ENCODE measurements at regions not wholly inside any gene's neighbourhood (a gene's known extent, or its start where the extent isn't known, plus 50 kb on each side); places are given as distances from the start of the nearest gene placed in this dataset.
"Not testable (repeated sequence)": the region's sequence is repeated elsewhere in the genome, so short reads cannot be mapped to it uniquely, and the experiment has no call there.

DNA sequence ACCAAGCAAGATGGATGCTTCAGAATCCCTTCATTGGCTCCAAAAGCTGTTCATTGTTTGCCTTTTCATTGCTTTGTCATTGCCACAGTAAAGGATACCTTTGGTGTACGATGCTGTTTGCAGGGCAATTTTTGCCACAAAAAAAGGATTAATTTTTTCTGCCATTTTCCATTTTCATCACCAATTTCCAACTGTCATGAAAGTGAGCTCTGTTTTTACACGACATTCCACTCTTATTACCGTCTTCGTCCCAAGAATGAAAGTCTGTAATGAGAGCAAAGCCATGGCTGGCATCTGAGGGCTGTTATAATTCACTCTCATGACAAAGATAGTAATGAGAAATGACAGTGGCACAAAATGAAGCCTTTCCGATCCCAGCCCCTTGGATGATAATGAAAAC, 272.7 kb upstream of the DCN start:
- no peak for DNase-seq (ENCODE audit: low read depth in 3 of 3)

DNA sequence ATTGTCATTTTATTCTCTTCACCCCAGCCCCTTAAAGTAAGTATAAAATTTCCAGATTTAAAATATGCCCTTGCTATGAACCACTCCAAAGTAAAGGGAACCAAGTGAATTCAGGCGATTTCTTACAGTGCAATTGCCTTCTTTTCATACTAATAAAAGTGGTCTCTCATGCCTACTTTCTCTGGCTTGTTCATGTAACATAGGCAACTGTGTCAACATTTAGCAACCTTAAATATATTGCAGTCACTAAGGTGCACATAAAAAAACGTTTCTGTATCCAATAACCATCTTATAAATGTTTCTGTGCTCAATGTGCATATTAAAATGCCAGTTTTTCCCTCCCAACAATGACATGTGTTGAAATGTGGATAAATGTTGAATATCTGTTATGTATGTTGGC, 271.6 kb upstream of the DCN start:
- DNase-seq (ENCODE audit: low read depth in 3 of 3), result no peak

DNA sequence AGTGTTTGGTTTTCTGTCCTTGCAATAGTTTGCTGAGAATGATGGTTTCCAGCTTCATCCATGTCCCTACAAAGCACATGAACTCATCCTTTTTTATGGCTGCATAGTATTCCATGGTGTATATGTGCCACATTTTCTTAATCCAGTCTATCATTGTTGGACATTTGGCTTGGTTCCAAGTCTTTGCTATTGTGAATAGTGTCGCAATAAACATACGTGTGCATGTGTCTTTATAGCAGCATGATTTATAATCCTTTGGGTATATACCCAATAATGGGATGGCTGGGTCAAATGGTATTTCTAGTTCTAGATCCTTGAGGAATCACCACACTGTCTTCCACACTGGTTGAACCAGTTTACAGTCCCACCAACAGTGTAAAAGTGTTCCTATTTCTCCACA, 269.8 kb upstream of the DCN start:
- DNase-seq (ENCODE audit: low read depth in 3 of 3), result not testable (repeated sequence)

DNA sequence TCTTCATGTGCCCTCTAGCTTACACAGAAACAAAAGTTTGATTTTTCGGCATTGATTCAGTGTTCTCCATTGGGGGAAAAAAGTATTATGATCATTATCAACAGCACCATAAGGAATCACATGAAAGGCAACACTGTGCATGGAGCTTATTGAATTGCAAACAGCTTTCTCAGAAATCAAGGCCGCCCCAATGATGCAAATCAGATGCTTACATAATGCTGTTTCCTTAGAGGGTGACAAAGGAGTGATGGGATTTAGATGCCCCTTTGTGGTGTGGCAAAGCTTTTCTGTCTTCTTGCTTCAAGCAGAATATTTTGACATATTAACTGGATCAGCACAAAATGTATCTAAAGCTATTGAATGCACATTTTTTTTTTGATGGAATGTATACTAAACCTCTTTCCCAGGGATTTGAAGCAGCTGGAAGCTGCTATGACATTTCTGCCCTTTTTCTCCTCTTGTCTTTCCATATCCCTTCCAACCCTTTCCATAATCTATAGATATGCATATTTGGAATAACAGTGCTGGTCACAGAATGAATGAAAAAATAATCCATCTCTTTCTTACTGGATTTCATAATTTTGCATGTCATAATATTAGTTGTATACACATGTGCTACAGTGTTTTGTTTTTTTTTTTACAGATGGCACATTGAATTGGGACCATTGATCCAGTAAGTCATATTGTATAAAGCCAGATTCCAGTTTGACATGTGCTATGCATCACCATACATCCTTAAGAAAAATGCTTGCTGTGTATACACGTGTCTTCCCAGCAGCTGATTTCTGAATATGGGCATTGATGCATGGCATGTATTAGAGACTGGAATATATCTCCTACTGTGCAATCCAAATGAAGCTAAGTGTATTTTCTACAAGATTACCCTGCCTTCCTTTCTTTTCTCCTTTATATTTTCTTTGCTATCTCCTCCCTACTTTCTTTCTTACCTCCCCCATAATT, 259.7 kb upstream of the DCN start:
- DNase-seq (ENCODE audit: low read depth in 3 of 3), result no peak

DNA sequence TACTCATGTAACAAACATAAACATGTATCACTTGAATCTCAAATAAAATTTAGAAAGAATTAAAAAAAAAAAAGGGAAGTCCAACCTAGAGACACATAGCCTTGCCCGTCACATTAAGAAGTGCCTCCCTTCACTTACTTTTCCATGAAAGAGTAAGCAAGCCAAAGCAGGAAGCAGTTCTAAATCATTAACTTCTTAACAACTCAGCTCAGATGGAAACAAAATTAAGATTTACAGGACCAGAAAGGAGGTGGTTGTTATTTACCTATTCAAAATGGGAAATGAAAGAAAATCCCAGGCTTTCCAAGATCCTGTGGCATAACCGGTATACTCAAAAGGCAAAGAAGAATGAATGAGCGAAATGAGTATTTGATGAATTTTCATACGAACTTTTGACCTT, 258.6 kb upstream of the DCN start:
- DNase-seq (ENCODE audit: low read depth in 3 of 3), result no peak

DNA sequence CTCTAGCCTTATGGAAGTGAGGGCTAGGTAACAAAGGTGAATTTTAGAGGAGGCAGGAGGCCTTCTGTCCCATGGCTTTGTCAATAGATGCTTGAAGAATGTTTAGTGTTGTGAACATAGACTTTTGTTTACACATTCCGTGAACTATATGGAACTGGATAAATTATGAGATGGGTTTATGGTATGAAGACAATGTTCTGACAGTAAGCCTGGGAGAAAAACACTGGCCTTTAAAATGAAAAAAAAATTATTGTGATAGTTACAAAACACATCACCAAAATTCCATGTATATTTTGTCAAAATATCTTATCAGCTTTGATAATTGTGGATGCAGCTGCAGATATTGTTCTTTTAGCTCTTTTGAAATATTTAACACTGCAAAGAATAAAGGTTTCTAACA, 251.5 kb upstream of the DCN start:
- no peak for DNase-seq (ENCODE audit: low read depth in 3 of 3)

DNA sequence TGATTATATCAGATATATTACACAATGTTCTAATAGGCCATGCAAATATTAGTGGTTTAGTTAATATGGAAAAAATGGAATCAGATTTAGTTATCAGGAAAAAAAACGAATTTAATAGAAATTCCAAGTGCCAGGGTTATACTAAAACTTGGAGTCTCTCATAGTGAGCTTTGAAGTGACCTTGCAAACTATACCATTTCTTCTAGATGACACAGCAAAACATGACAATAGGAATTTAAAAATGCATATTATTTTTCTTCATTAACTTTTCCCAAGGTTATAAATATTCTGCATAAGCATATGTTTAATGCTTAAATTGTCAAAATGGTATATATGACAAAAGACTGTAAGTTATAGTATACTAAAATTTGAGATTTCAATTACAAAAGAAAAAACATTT, 250.1 kb upstream of the DCN start:
- DNase-seq (ENCODE audit: low read depth in 3 of 3), result no peak

DNA sequence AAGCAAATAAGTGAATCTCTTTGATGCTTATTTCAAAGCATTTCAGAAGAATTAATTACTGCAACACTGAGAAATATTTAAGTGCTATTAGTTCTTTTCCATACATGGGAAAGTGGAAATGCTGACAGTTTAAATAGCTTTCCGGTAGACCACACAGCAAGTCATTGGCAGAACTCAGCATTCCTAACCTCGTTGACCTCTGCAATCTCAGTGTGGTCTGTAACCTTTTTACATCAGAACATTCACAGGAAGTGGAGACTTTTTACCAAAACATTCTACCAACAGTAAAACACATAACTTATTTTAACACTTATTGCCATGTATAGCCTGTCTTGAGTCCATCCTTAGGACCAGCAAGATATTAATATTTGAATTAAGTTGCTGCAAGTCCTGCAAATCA, 249.5 kb upstream of the DCN start:
- DNase-seq (ENCODE audit: low read depth in 3 of 3), result no peak

DNA sequence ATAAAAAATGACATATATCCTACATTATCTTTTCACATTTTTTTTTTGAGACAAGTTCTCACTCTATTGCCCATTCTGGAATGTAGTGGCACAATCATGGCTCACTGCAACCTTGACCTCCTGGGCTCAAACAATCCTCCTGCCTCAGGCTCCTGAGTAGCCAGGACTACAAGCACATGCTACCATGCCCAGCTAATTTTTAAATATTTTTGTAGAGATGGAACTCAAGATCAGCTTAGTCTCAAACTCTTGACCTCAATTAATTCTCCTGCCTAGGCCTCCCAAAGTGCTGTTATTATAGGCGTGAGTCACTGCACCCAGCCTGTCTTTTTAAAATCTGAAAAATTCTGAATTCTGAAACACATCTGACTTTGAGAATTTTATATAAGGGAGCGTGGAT, 241.9 kb upstream of the DCN start:
- DNase-seq (ENCODE audit: low read depth in 3 of 3), result no peak

DNA sequence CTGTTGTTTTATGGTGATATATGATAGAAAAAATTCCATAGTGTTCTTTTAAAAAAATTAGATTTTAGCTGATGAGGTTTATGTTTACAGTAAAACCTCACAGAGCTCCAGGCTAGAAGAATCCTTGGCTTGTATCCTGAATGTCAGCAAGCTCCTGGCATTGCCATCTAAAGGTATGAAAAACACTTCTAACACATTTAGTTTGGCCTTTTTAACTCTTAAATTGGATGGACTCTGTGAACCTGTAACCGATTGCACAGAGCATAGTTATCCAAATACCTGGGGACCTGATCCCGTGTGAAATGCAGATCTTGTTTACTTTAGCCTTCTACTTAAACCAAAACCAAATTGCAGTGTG, 241.1 kb upstream of the DCN start:
- DNase-seq (ENCODE audit: low read depth in 3 of 3), result no peak

DNA sequence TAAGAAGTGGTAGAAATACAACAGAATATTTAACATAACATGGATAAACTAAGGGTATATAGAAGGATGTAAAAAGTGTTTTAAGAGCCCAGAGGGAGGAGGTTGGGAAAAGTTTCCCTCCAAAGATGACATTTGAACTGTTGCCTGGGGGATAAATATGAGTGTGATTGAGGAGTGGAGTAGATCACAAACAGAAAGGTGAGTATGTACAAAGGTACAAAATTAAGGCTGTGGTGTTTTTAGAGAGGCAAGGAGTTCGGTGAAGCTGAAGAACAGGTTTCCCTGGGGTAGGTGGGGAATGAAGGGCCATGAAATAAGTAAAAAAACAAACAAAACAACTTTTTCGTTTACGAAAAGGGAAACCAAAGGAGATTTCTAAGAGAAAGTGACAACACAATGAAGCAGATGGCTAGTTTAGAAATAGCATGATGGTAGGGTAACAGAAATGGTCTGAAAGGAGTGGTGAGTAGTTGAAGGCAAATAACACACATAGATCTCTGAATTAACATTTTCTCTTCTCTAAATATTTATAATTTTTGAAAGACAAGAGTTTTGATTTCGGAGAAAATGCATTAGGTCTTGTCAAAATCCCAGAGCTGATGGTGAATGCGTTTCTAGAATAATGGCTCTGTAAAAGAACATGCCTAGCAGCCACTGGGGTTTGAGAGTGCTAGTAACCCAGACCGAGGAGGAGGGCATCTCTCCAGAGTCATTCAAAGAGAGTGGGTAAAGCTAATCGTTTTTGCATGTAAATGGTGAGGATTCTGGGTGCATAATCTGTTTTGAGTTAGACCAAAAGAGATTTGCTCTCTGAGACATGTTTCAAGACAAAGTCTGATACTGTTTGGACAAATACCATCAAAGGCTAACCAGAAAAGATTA, 240.4 kb upstream of the DCN start:
- no peak for DNase-seq (ENCODE audit: low read depth in 3 of 3)

DNA sequence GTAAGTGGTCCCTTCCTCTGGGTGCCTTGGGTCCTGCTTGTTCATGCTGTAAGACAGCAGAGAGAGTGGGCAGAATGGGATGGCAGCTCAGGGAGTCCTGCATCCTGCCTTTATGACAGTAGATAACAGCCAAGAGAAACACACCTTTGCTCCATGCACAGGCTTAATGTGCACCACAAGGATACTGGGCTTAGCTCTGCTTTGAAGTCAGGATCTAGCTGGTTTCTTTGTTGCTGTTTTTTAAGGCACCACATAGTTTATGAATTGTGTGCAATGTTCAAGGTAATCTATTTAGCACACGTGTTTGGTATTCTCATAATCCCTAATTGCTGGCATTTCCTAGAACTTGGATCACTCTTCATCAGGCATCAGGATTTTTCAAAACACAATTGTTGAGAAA, 239.5 kb upstream of the DCN start:
- DNase-seq (ENCODE audit: low read depth in 3 of 3), result no peak

DNA sequence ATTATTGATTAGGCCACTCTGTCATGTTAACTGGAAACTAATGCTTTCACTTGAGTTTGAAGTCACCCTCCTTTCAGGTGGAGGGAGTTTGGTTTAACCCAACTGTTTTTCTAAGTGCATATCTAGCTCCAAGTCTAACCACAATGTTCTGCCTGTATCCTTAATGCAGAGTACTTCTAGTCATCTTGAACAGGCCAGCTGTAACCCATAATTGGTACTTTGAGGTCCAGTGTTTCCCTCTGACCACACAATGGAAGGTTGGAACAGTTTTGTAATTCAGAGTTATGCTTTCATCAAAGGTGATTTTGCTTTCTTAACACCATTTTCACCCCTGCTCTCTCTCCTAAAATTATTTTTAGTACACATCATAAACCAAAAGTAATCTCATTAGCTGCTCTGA, 237.2 kb upstream of the DCN start:
- DNase-seq (ENCODE audit: low read depth in 3 of 3), result no peak

DNA sequence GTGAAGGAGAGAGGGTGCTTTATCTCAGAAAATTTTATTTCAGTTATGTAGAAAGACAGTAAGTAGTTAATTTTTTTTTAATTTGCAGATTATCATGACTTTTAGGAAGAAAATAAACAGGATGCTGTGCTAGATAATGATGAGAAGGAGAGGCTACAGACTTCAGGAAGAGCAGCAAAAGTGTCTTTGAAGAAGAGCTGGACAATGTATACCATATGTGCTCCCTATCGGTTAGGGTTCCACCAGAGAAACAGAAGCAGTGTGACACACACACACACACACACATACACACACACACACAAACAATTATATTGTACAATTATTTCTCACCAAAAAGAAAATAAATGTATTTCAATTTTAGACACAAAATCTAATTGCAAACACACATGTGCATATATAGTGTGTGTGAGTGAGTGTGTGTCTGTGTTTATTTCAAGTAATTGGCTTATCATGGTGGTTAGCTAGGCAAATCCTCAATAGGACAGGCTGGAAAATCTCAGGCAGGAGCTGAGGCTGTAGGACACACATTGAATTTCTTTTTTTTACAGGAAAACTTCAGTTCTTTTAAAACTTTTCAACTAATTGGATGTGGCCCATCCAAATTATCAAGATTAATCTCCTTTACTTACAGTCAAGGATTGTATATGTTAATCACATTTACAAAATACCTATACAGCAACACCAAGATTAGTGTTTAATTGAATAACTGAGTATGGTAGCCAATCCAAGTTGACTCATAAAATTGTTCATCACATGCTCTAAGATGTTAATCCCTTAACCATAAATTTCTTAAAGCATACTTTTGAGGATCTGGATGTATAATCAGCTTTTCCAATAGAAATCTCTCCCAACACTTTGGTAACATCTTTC, 235.8 kb upstream of the DCN start:
- no peak for DNase-seq (ENCODE audit: low read depth in 3 of 3)

DNA sequence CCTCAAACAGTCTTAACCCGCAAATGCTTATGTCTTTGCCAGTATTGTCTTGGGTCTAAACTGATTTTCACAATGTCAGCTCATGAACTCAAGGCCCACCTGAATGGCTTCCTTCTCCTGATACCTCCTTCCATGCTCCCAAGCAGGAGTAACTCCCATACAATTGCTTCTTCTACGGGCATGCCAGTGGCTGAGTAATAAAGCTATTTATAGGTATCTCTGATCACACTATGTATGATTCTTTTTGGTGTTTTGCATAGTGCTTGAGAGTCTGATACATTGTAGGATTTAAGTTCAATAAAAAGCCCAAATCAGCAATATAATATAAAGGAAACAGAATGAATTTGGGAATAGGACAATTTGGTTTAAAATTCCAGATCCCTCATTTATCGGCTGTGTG, 235.0 kb upstream of the DCN start:
- no peak for DNase-seq (ENCODE audit: low read depth in 3 of 3)

DNA sequence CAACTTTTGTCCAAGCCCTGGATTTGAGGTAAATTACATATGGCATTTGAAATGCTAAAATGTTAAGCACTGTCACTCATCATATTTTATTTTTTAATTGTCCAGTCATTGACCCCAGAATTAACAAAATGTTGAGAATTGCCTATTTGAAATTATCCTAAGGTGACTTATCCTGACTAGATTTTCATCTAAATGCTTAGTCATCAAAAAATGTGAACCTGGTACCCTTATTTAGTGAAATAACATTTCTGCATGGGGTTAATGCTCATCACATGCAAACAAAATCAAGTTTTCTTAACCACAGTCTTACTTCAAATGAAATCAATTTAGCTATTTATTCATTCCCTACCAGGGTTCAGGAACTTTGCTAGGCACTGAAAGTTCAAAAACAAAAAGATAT, 232.0 kb upstream of the DCN start:
- DNase-seq (ENCODE audit: low read depth in 3 of 3), result no peak

DNA sequence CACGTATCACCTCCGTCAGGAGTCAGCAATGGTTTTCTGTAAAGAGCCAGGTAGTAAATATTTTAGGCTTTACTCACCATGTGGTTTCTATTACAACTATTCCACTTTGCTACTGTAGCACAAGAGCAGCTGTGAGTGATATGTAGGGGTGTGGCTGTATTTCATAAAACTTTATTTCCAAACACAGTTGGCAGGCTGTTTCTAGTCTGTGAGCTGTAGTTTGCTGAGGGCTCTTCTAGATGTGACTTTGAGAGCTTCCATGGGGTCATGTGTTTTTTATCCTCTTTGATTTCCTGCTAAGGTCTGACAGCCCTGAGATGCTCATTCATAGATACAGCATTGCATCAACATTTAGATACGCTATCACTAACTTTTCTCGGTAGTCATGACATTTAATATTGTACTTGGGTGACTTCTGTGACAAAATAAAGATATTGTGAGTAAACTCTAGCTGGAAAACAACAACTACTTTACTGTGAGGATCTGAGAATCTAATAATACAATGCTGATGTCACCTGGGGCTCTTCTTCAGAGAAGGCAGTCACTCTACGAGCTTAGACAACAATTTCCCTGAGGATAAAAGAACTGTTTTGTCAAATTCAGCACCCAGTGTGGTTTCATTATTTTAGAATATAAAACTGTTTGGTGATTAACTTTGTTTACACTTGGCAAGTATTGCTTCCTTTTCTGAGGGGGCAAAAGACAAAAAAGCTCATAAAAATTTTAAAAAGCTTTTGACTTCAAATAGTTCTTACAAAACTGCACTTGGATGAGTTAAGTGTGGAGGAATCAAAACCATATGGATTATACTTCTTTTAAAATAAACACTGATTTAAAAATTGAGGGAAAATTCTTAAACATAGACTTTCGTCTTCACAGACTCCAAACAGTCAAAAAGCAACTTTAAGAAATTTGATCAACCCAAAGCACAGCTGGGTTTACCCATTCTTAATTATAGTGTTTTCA, 231.2 kb upstream of the DCN start:
- DNase-seq (ENCODE audit: low read depth in 3 of 3), result no peak

DNA sequence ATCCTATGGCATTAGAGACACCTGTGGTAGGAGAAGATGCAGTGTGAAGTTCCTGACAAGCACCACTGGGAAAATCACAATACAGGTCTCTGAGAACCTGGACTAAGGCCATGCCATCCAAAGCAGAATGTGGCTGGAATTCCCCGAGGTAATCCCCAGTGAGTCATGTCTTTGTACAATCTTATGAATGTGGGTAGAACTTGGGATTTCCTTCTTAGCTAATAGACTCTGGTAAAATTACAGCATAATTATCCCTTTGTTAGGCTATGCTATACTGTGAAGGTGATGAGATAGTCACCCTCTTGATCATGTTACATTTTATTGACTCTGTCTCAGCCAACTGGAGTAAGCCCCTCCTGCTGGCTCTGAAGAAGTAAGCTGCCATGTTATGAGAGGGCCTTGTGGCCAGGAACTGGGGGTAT, 224.3 kb upstream of the DCN start:
- DNase-seq (ENCODE audit: low read depth in 3 of 3), result no peak

DNA sequence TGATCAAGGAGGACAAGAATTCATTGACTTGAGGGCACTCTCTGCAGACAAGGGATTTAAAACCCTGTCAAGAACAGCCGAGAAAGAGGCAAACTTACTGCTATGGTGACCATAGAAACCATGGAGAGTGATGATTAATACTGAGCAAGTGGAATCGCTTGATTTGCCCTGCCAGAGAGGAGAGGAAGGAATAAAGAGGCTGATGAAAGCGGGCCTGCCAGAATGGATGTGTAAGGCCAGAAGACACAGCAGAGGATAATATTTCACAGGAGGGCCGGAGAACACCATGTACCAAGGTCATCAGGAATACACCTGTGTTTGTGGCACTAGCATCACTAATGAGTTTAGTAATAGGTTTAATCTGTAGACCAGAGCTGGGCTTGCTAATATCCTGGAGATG, 221.8 kb upstream of the DCN start:
- DNase-seq (ENCODE audit: low read depth in 3 of 3), result no peak

DNA sequence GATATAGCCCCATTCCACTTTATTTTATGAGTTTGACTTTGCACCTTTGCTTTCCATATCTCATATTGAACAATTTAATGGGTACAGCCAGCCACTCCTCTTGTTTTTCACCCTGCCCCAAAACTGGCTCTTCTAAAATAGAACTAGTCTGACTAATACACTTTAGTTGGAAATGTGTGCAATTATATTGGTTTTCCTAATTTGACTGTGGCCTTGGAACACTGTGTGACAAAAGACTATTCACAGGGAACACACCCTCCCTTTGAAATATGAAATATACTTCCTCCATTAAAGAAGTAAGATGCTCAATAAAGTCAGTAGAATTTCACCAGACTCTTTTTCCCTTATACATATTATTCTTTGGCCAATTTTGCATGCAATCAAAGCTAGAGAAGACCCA, 218.6 kb upstream of the DCN start:
- no peak for DNase-seq (ENCODE audit: low read depth in 3 of 3)

DNA sequence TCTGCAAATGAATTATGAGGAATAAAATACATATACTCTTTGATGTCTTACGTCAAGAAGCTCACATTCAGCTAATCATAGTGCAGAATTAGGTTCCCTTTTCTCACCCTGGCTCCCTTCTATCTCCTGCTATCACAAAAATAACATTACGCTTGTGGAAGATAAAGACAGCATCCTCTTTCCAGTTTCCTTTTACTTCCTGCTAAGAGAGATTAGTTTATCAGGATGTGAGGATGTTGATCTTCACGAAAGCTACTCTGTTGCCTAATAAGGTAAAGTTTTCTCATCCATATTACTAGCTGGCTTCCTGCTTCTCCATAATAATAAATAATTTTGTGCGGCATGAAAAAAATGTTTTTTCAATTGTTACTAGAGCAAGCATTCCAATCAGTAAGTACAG, 217.7 kb upstream of the DCN start:
- no peak for DNase-seq (ENCODE audit: low read depth in 3 of 3)
